Osteocyte (in vitro differentiated cells): ENCODE measurements at regions not wholly inside any gene's neighbourhood (a gene's known extent, or its start where the extent isn't known, plus 50 kb on each side); places are given as distances from the start of the nearest gene placed in this dataset.

Experiments used
- DNase-seq: peaks from one replicate; pipeline ENCODE4 v3.0.0; 2021; ENCODE audit warnings: mixed read lengths; ENCODE audit not compliant: unreplicated experiment; ENCODE audit errors: extremely low spot score
- H3K27ac Mint-ChIP-seq: one replicate; pipeline ENCODE4 v1.8.0; 2021; ENCODE audit warnings: mild to moderate bottlenecking, mixed read lengths; ENCODE audit not compliant: unreplicated experiment
- H3K27me3 Mint-ChIP-seq: one replicate; pipeline ENCODE4 v1.8.0; 2021; ENCODE audit warnings: mixed read lengths; ENCODE audit not compliant: unreplicated experiment
- H3K36me3 Mint-ChIP-seq: one replicate; pipeline ENCODE4 v1.8.0; 2021; ENCODE audit warnings: mixed read lengths; ENCODE audit not compliant: unreplicated experiment
- H3K4me1 Mint-ChIP-seq: one replicate; pipeline ENCODE4 v1.8.0; 2021; ENCODE audit warnings: mixed read lengths; ENCODE audit not compliant: unreplicated experiment
- H3K4me3 Mint-ChIP-seq: one replicate; pipeline ENCODE4 v1.8.0; 2021; ENCODE audit warnings: mild to moderate bottlenecking, moderate library complexity, mixed read lengths; ENCODE audit not compliant: unreplicated experiment
- H3K9me3 Mint-ChIP-seq: one replicate; pipeline ENCODE4 v1.8.0; 2021; ENCODE audit warnings: mixed read lengths; ENCODE audit not compliant: unreplicated experiment
- CTCF ChIP-seq: fragments of 200-600 bp; sonication (generic); IDR thresholded peaks from 2 replicates; pipeline ENCODE4 v1.5.0; 2021; ENCODE audit warnings: antibody characterized with exemption, mild to moderate bottlenecking, moderate library complexity

- DNase-seq, result no peak
- Mint-ChIP-seq H3K4me1 (no peaks in the 10 kb centered on the region), H3K27me3 (no peaks in the 10 kb centered on the region), H3K27ac (no peak overlapping the region), H3K4me3 (no peak overlapping the region), H3K36me3 (no peaks in the 10 kb centered on the region), H3K9me3 (peaks cover 11% of the 10 kb centered on the region)
- no peak for TF ChIP-seq CTCF
Observed at GRCh38 chr4:18388039-18388438, 366.5 kb upstream of the LCORL start.

- H3K4me3 Mint-ChIP-seq, result no peak overlapping the region
- H3K36me3 Mint-ChIP-seq, result no peaks in the 10 kb centered on the region
- H3K4me1 Mint-ChIP-seq, result no peaks in the 10 kb centered on the region
- H3K27ac Mint-ChIP-seq, result no peak overlapping the region
- no peak for DNase-seq
- peaks cover 7% of the 10 kb centered on the region for H3K9me3 Mint-ChIP-seq
- no peak for TF ChIP-seq CTCF
- H3K27me3 Mint-ChIP-seq, result peaks cover 2% of the 10 kb centered on the region
Observed at GRCh38 chr4:18381186-18381585, 359.6 kb upstream of the LCORL start.

GRCh38 chr4:18369561-18369960, 348.0 kb upstream of the LCORL start:
- Mint-ChIP-seq H3K4me3 (no peak overlapping the region), H3K4me1 (no peaks in the 10 kb centered on the region), H3K36me3 (no peaks in the 10 kb centered on the region), H3K9me3 (peaks cover 5% of the 10 kb centered on the region), H3K27ac (no peak overlapping the region), H3K27me3 (peaks cover 7% of the 10 kb centered on the region)
- DNase-seq, result no peak
- TF ChIP-seq CTCF, result no peak

GRCh38 chr4:18366892-18367291, 345.3 kb upstream of the LCORL start:
- H3K27me3 Mint-ChIP-seq, result peaks cover 7% of the 10 kb centered on the region
- H3K27ac Mint-ChIP-seq, result no peak overlapping the region
- no peaks in the 10 kb centered on the region for H3K36me3 Mint-ChIP-seq
- DNase-seq, result no peak
- H3K4me3 Mint-ChIP-seq, result no peak overlapping the region
- H3K4me1 Mint-ChIP-seq, result no peaks in the 10 kb centered on the region
- H3K9me3 Mint-ChIP-seq, result peaks cover 5% of the 10 kb centered on the region
- TF ChIP-seq CTCF, result peak; percentile 66

GRCh38 chr4:18366136-18366535, 344.6 kb upstream of the LCORL start:
- DNase-seq, result no peak
- Mint-ChIP-seq H3K36me3 (no peaks in the 10 kb centered on the region), H3K27me3 (peaks cover 7% of the 10 kb centered on the region)

More at GRCh38 chr4:18366136-18366535, 344.6 kb upstream of the LCORL start:
- Mint-ChIP-seq H3K9me3 (no peaks in the 10 kb centered on the region), H3K27ac (no peak overlapping the region), H3K4me3 (no peak overlapping the region), H3K4me1 (no peaks in the 10 kb centered on the region)
- no peak for TF ChIP-seq CTCF
